Cardiac muscle cell (in vitro differentiated cells and primary cell): ENCODE measurements at regions not wholly inside any gene's neighbourhood (a gene's known extent, or its start where the extent isn't known, plus 50 kb on each side); places are given as distances from the start of the nearest gene placed in this dataset.

ENCODE experiments used
- DNase-seq, 2 donors: peaks; one replicate each; pipeline versions ENCODE4 v3.0.0 to v3.0.0-alpha.2; 2010 to 2017; ENCODE audit warnings: low read depth in 1 of 2, low spot score in 1 of 2
- H3K27ac ChIP-seq: fragments of 200-600 bp; sonication (generic); 2 replicates; pipeline ENCODE4 v1.5.1; 2016
- H3K27me3 ChIP-seq: fragments of 200-600 bp; sonication (generic); 2 replicates; pipeline ENCODE4 v1.6.0; 2016; ENCODE audit warnings: control low read depth
- H3K36me3 ChIP-seq: fragments of 200-600 bp; sonication (generic); 2 replicates; pipeline ENCODE4 v1.5.1; 2016; ENCODE audit warnings: control low read depth
- H3K4me1 ChIP-seq: fragments of 200-600 bp; sonication (generic); 2 replicates; pipeline ENCODE4 v1.8.1; 2017; ENCODE audit warnings: low read depth, mild to moderate bottlenecking, mixed run types
- H3K4me3 ChIP-seq: fragments of 200-600 bp; sonication (generic); 2 replicates; pipeline ENCODE4 v1.5.1; 2016; ENCODE audit warnings: mild to moderate bottlenecking
- H3K9me3 ChIP-seq: fragments of 200-600 bp; sonication (generic); 2 replicates; pipeline ENCODE4 v1.5.1; 2017; ENCODE audit warnings: low read depth, mild to moderate bottlenecking, control low read depth
- CTCF ChIP-seq: IDR thresholded peaks from 2 replicates; pipeline ENCODE4 v1.5.1; 2012; ENCODE audit warnings: low read depth, mild to moderate bottlenecking, low read length

DNA sequence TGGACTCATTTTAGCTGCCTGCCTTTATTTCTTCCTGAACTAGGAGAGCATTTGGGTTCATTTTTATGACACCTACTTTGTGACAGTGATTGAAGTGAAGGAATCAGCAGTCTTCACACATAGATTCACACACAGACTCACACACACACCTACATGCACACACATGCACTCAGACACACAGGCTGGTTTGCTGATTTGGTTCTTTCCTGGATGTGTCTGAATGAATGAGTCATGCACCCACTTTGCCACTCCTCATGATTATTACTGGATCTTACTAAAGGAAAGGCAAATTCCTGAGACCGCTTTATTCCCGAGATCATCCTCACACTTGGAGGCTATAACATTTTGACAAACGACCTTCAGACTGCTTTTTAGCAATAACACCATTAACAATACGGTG is 529.5 kb downstream of the AGTPBP1 start:
- TF ChIP-seq CTCF = no peak
- peak in 1 of 2 donors; percentile 59 for DNase-seq
- H3K36me3 ChIP-seq = no peaks in the 10 kb centered on the region
- H3K27me3 ChIP-seq = no peaks in the 10 kb centered on the region
- H3K4me1 ChIP-seq = no peaks in the 10 kb centered on the region
- no peak overlapping the region for H3K4me3 ChIP-seq
- H3K27ac ChIP-seq = no peak overlapping the region
- H3K9me3 ChIP-seq = no peaks in the 10 kb centered on the region

GRCh38 chr9:85208666-85209065 is 533.1 kb downstream of the AGTPBP1 start:
- Histone ChIP-seq H3K27me3 (no peaks in the 10 kb centered on the region), H3K4me3 (no peak overlapping the region), H3K36me3 (no peaks in the 10 kb centered on the region), H3K4me1 (no peaks in the 10 kb centered on the region), H3K27ac (no peak overlapping the region), H3K9me3 (no peaks in the 10 kb centered on the region)
- DNase-seq = no peak
- TF ChIP-seq CTCF = no peak

DNA sequence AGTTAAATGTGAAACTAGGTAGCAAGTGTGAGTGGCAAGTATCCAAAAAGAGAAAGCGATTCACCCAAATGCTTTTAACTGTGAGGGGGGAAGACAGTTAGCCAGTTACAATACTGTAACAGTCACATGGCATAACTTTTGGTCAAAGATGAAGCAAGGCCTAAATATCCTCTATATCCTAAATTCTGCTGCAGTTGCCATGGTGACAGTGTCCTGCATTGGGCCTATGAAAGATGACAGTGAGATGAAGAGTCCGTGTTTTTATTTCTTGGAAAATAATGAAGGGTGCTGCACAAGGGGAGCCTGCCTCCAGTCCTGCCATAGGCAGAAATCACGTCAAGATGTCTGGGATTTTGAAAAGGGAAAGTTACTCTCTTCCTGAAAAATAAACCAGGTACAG is 534.6 kb downstream of the NTRK2 start:
- H3K27me3 ChIP-seq = no peaks in the 10 kb centered on the region
- no peak for TF ChIP-seq CTCF
- H3K36me3 ChIP-seq = no peaks in the 10 kb centered on the region
- H3K27ac ChIP-seq = no peak overlapping the region
- H3K4me3 ChIP-seq = no peak overlapping the region
- H3K9me3 ChIP-seq = no peaks in the 10 kb centered on the region
- DNase-seq = no peak
- no peaks in the 10 kb centered on the region for H3K4me1 ChIP-seq

DNA sequence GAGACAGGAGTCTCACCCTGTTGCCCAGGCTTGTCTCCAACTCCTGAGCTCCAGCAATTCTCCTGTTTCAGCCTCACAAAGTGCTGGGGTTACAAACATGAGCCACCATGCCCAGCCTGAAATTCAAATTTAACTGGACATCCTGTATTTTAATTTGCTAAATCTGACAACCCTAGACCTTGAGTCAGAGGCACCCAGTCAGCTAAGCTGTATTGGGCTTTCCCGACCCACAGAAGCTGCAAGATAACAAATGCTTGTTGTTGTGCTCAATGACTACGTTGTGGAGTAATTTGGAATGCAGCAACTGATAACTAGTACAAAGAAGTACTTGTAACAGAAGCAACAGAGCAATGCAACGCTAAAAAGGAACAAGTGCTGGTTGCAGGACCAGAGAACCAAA is 533.1 kb downstream of the NTRK2 start:
- H3K27ac ChIP-seq = no peak overlapping the region
- DNase-seq = peak; percentile 6 to 92
- no peak overlapping the region for H3K4me3 ChIP-seq
- H3K27me3 ChIP-seq = no peaks in the 10 kb centered on the region
- no peaks in the 10 kb centered on the region for H3K9me3 ChIP-seq
- H3K4me1 ChIP-seq = no peaks in the 10 kb centered on the region
- no peaks in the 10 kb centered on the region for H3K36me3 ChIP-seq
- TF ChIP-seq CTCF = no peak

GRCh38 chr9:85200726-85201404 is 531.3 kb downstream of the NTRK2 start:
- no peaks in the 10 kb centered on the region for H3K4me1 ChIP-seq
- H3K27me3 ChIP-seq = no peaks in the 10 kb centered on the region
- no peak for TF ChIP-seq CTCF
- H3K27ac ChIP-seq = no peak overlapping the region
- no peak overlapping the region for H3K4me3 ChIP-seq
- no peaks in the 10 kb centered on the region for H3K9me3 ChIP-seq
- DNase-seq = peak in 1 of 2 donors; percentile 82
- no peaks in the 10 kb centered on the region for H3K36me3 ChIP-seq
